AG04449 (cell line): ENCODE measurements at regions not wholly inside any gene's neighbourhood (a gene's known extent, or its start where the extent isn't known, plus 50 kb on each side); places are given as distances from the start of the nearest gene placed in this dataset.

Source experiments
- CTCF ChIA-PET: fragments of 350-600 bp; formaldehyde crosslinking; extraction: SDS; loops from one replicate; lab custom pipeline; 2021; ENCODE audit warnings: antibody characterized with exemption; lab: Yijun Ruan, JAX
- POLR2A ChIA-PET: fragments of 400-600, 350-600 bp; formaldehyde crosslinking; extraction: SDS; loops from one replicate; lab custom pipeline; 2020; ENCODE audit warnings: antibody characterized with exemption, inconsistent platforms; lab: Yijun Ruan, JAX
- DNase-seq: peaks from one replicate; pipeline ENCODE4 v3.0.0-alpha.2; 2010; ENCODE audit warnings: low read depth, low spot score
- H3K4me3 ChIP-seq: 2 replicates; pipeline ENCODE4 v1.5.1; 2011; ENCODE audit warnings: low read depth, mild to moderate bottlenecking, control low read depth, low read length
- CTCF ChIP-seq: IDR thresholded peaks from one replicate; pipeline ENCODE4 v1.5.1; 2011; ENCODE audit warnings: mild to moderate bottlenecking, moderate library complexity, low read length, control low read depth, inconsistent platforms; ENCODE audit not compliant: insufficient read depth; ENCODE audit errors: missing control alignments

DNA sequence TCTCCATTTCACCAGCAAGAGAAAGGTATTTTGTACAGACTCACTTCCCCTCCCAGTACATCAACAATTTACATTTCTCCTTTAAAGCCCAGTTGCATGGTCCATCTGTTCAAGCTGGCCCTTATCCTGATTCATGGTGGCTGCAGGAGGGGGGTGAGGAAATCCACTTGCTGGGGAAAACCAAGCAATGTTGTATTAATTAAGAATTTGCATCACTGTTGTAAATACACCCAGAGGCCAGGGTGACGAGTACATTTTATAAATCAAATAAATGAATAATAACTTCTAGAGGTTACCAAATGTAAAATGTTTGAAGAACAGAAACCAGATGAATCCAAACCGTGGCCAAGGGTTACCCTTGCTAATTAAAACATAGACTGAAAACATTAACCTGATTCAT is 395.9 kb upstream of the INTU start:
- no peak for DNase-seq
- no peak overlapping the region for H3K4me3 ChIP-seq
- no peak for TF ChIP-seq CTCF
- CTCF ChIA-PET, result no interaction called here
- POLR2A ChIA-PET, result no interaction called here

GRCh38 chr4:127237581-127237980 is 395.2 kb upstream of the INTU start:
- H3K4me3 ChIP-seq, result no peak overlapping the region
- ChIA-PET CTCF (no interaction called here), POLR2A (no interaction called here)
- DNase-seq, result no peak
- no peak for TF ChIP-seq CTCF

- ChIA-PET POLR2A (no interaction called here), CTCF (no interaction called here)
- no peak overlapping the region for H3K4me3 ChIP-seq
- no peak for DNase-seq
- TF ChIP-seq CTCF, result no peak
These were observed 393.7 kb upstream of the INTU start for GRCh38 chr4:127238956-127239475.

DNA sequence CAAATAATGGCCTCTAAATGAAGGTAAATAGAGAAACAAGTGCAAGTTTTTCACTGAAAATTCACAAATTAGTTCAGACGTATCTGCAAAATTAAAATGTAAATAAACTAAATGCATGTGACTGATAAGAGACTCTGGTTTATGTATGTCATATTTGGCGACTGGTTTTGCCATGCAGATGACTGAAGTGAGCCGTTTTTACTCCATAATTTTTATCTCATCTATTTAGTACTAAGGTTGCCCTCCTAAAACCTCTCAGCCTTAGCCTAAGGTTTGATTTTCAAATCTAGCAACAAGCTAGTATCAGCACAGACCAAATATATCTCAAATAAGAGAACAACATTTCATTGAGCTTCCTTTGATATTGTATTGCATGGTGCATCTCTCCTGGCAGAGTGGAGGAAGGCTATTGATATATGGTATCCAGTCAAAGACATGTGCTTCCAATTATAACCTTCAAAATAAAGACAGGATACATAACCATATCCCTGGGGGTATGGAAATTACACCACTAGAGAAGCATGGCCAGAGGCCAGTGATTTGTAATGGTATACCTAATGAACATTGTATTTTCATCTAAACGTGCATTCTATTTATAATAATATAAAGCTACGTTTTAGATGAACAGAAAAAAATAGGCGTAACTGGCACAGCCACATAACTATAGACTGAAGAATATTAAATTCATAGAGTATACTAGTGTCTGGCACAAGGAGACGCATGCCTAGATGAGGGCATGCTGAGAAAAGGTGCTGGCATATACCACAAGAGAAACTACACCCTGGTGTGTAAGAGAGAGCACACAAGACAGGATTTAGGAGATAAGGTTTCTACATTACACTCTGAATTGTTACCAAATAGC is 392.6 kb upstream of the INTU start:
- no peak for DNase-seq
- CTCF ChIA-PET, result interaction anchor here (0.7 kb wide), 1 partner anchor 12 kb away, joined by 3 read pairs; no protein-coding TSS in a partner anchor
- no peak overlapping the region for H3K4me3 ChIP-seq
- POLR2A ChIA-PET, result no interaction called here
- no peak for TF ChIP-seq CTCF

DNA sequence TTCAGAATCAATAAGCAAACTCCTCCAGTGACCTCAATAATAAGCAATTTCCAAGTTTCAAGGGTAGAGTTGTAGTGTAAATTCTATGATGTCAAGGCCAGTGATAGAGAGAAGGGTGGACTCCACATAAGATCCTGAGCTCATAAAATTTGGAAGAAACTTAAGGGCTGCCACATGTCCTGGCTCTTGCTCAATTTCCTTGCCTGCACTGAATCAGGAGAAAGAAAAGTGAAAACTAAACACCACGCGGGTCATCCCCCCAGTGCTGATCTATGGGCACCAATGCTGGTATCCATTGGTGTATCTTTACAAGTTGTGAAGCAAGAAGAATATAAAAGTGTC is 392.0 kb upstream of the INTU start:
- no peak overlapping the region for H3K4me3 ChIP-seq
- DNase-seq, result no peak
- POLR2A ChIA-PET, result no interaction called here
- no peak for TF ChIP-seq CTCF
- CTCF ChIA-PET, result interaction anchor here (0.7 kb wide), 1 partner anchor 11 kb away, joined by 3 read pairs; no protein-coding TSS in a partner anchor

DNA sequence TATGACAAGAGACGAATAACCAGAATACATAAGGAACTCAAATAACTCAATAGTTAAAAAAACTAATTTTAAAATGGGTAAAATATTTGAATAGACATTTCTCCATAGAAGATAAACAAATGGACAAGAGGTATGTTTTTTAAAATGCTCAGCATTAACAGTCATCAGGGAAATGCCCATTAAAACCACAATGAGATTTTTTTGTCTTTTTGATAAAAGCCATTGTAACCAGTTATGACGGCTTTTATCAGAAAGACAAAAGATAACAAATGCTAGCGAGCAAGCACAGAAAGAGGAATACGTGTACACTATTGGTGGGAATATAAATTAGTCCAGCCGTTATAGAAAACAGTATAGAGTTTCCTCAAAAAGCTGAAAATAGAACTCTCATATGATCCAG is 388.2 kb upstream of the INTU start:
- H3K4me3 ChIP-seq, result no peak overlapping the region
- POLR2A ChIA-PET, result no interaction called here
- DNase-seq, result no peak
- TF ChIP-seq CTCF, result no peak
- CTCF ChIA-PET, result no interaction called here
